ENCODE measurements at regions not wholly inside any gene's neighbourhood (a gene's known extent, or its start where the extent isn't known, plus 50 kb on each side); places are given as distances from the start of the nearest gene placed in this dataset.

GRCh38 chr1:50289495-50289894 lies 133.7 kb downstream of the DMRTA2 start:
- no peak for DNase-seq

- DNase-seq = no peak
These were observed 137.2 kb downstream of the DMRTA2 start for GRCh38 chr1:50285994-50286393.

- no peak for DNase-seq
These were observed 143.5 kb downstream of the DMRTA2 start for GRCh38 chr1:50279622-50280330.

- no peak for DNase-seq
These were observed 144.3 kb downstream of the DMRTA2 start for GRCh38 chr1:50278961-50279360.

GRCh38 chr1:50278410-50278809 lies 144.8 kb downstream of the DMRTA2 start:
- no peak for DNase-seq

- peak; percentile 70 for DNase-seq
These were observed 147.7 kb downstream of the DMRTA2 start for GRCh38 chr1:50275566-50275965.

GRCh38 chr1:50272912-50273311 lies 150.3 kb downstream of the DMRTA2 start:
- no peak for DNase-seq

- peak; percentile 70 for DNase-seq
These were observed 151.2 kb downstream of the DMRTA2 start for GRCh38 chr1:50271968-50272578.

GRCh38 chr1:50271337-50271736 lies 151.9 kb downstream of the DMRTA2 start:
- no peak for DNase-seq

GRCh38 chr1:50270926-50271325 lies 152.3 kb downstream of the DMRTA2 start:
- DNase-seq = no peak

- no peak for DNase-seq
These were observed 155.2 kb downstream of the DMRTA2 start for GRCh38 chr1:50268049-50268448.

- peak; percentile 12 for DNase-seq
These were observed 156.7 kb downstream of the DMRTA2 start for GRCh38 chr1:50266509-50266908.

GRCh38 chr1:50265790-50266314 lies 157.1 kb downstream of the ELAVL4 start:
- DNase-seq = no peak

- no peak for DNase-seq
These were observed 155.9 kb downstream of the ELAVL4 start for GRCh38 chr1:50264590-50264989.

- DNase-seq = no peak
These were observed 153.7 kb downstream of the ELAVL4 start for GRCh38 chr1:50262436-50262835.

- DNase-seq = no peak
These were observed 153.2 kb downstream of the ELAVL4 start for GRCh38 chr1:50261951-50262350.

- DNase-seq = no peak
These were observed 149.4 kb downstream of the ELAVL4 start for GRCh38 chr1:50257940-50258685.

GRCh38 chr1:50257029-50257428 lies 148.3 kb downstream of the ELAVL4 start:
- no peak for DNase-seq

Data from NCI-H1436 (cell line).